OCI-LY1 (cell line): ENCODE measurements at regions not wholly inside any gene's neighbourhood (a gene's known extent, or its start where the extent isn't known, plus 50 kb on each side); places are given as distances from the start of the nearest gene placed in this dataset.

Experiments
- H2AFZ ChIP-seq: fragments of 200-600 bp; sonication (generic), shearing (Covaris generic); 2 replicates; pipeline ENCODE4 v1.6.0; 2014; ENCODE audit warnings: antibody characterized with exemption, mild to moderate bottlenecking, low read length
- H3F3A ChIP-seq: fragments of 200-600 bp; sonication (generic), shearing (Covaris generic); 2 replicates; pipeline ENCODE4 v1.6.0; 2014; ENCODE audit warnings: mild to moderate bottlenecking, antibody characterized with exemption, low read length, moderate library complexity; ENCODE audit not compliant: insufficient read depth
- H3K27ac ChIP-seq: fragments of 200-600 bp; sonication (generic); 2 replicates; pipeline ENCODE4 v1.5.1; 2014; ENCODE audit warnings: low read length, mixed run types, mild to moderate bottlenecking, low read depth; ENCODE audit not compliant: poor library complexity, severe bottlenecking
- H3K27me3 ChIP-seq: fragments of 200-600 bp; sonication (generic); 2 replicates; pipeline ENCODE4 v1.6.0; 2014; ENCODE audit warnings: antibody characterized with exemption, mild to moderate bottlenecking, low read length, moderate library complexity; ENCODE audit not compliant: insufficient read depth
- H3K36me3 ChIP-seq: fragments of 200-600 bp; sonication (generic); 2 replicates; pipeline ENCODE4 v1.6.1; 2014; ENCODE audit warnings: mild to moderate bottlenecking, antibody characterized with exemption, low read length, moderate library complexity, mixed read lengths; ENCODE audit not compliant: insufficient read depth
- H3K4me1 ChIP-seq: fragments of 200-600 bp; sonication (generic); 2 replicates; pipeline ENCODE4 v1.5.1; 2014; ENCODE audit warnings: mild to moderate bottlenecking, low read length, moderate library complexity; ENCODE audit not compliant: insufficient read depth, severe bottlenecking
- H3K4me2 ChIP-seq: fragments of 200-600 bp; sonication (generic), shearing (Covaris generic); 2 replicates; pipeline ENCODE4 v1.6.1; 2014; ENCODE audit warnings: low read length
- H3K4me3 ChIP-seq: fragments of 200-600 bp; sonication (generic); 2 replicates; pipeline ENCODE4 v1.5.1; 2014; ENCODE audit warnings: low read length, low read depth, mild to moderate bottlenecking, mixed read lengths; ENCODE audit not compliant: poor library complexity, severe bottlenecking
- H3K79me2 ChIP-seq: fragments of 200-600 bp; shearing (Covaris generic); 2 replicates; pipeline ENCODE4 v1.6.1; 2016; ENCODE audit warnings: mixed run types, low read length, mixed read lengths; ENCODE audit not compliant: insufficient read depth
- H3K9ac ChIP-seq: fragments of 200-600 bp; sonication (generic), shearing (Covaris generic); 2 replicates; pipeline ENCODE4 v1.6.1; 2014; ENCODE audit warnings: mild to moderate bottlenecking, low read length, mixed read lengths
- H3K9me2 ChIP-seq: fragments of 200-600 bp; sonication (generic), shearing (Covaris generic); 2 replicates; pipeline ENCODE4 v1.6.1; 2014; ENCODE audit warnings: low read depth, mild to moderate bottlenecking, low read length, mixed read lengths
- H3K9me3 ChIP-seq: fragments of 200-600 bp; shearing (Covaris generic); 2 replicates; pipeline ENCODE4 v1.6.1; 2014; ENCODE audit warnings: low read length, mixed read lengths
- H4K20me1 ChIP-seq: fragments of 200-600 bp; sonication (generic), shearing (Covaris generic); 2 replicates; pipeline ENCODE4 v1.6.0; 2016; ENCODE audit warnings: mild to moderate bottlenecking, low read length; ENCODE audit not compliant: insufficient read depth
- EZH2 ChIP-seq: fragments of 200-600 bp; sonication (generic), shearing (Covaris generic); IDR thresholded peaks from 2 replicates; pipeline ENCODE4 v1.8.0; 2017; ENCODE audit warnings: borderline replicate concordance, mixed run types, mild to moderate bottlenecking, antibody characterized with exemption, low read length, moderate library complexity, mixed read lengths
- TF ChIP-seq, protein P1 (sequence below): fragments of 200-600 bp; sonication (generic), shearing (Covaris generic); IDR thresholded peaks from 2 replicates; pipeline ENCODE4 v1.5.1; 2017; ENCODE audit warnings: mild to moderate bottlenecking, antibody characterized with exemption, low read length, moderate library complexity, mixed read lengths

DNA sequence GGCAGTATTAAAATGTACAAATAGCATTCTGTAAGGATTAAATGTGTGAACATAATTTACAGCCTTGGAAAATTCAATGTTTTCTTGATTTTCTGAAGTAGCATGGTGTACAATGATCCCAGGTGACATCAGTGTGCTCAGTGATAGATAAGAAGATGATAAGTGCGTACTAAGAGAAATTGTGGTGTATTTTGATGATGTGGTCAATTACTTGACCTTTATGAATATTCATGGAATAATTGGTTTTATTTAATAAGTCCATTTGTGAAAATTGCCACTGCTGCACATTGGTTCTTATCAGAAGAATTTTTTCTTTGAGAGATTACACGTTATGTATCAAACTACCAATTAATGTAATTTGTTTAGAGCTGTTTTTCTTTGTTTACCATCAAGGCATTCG is 128.8 kb downstream of the FOXG1 start:
- Histone ChIP-seq H3F3A (no peaks in the 10 kb centered on the region), H3K9ac (no peak overlapping the region), H3K9me3 (no peaks in the 10 kb centered on the region), H3K4me2 (no peak overlapping the region), H3K79me2 (no peaks in the 10 kb centered on the region), H3K9me2 (no peaks in the 10 kb centered on the region), H3K4me1 (no peaks in the 10 kb centered on the region), H3K36me3 (no peaks in the 10 kb centered on the region), H3K27ac (no peak overlapping the region), H4K20me1 (no peaks in the 10 kb centered on the region), H3K4me3 (no peak overlapping the region), H3K27me3 (no peaks in the 10 kb centered on the region), H2AFZ (no peak overlapping the region)
- no peak for TF ChIP-seq EZH2
- TF ChIP-seq, protein P1, sequence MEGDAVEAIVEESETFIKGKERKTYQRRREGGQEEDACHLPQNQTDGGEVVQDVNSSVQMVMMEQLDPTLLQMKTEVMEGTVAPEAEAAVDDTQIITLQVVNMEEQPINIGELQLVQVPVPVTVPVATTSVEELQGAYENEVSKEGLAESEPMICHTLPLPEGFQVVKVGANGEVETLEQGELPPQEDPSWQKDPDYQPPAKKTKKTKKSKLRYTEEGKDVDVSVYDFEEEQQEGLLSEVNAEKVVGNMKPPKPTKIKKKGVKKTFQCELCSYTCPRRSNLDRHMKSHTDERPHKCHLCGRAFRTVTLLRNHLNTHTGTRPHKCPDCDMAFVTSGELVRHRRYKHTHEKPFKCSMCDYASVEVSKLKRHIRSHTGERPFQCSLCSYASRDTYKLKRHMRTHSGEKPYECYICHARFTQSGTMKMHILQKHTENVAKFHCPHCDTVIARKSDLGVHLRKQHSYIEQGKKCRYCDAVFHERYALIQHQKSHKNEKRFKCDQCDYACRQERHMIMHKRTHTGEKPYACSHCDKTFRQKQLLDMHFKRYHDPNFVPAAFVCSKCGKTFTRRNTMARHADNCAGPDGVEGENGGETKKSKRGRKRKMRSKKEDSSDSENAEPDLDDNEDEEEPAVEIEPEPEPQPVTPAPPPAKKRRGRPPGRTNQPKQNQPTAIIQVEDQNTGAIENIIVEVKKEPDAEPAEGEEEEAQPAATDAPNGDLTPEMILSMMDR: no peak

DNA sequence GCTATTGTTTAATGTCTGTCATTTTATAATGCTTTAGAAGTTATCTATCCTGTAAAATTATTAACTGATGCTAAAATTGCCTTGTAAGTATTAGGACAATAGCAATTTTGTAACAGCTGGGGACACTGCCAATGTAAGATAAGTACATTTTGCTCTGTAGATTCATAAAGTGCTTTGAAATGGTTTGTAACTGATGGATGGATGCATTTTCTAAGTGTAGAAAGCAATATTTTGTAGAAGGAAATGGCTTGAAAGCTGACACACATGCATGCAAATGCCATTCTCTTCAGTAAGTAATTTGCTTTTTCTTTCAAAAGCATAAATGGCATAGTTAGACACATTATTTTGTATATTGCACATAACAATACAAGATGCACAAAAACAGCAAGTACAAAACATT is 129.8 kb downstream of the FOXG1 start:
- Histone ChIP-seq H3K27me3 (no peaks in the 10 kb centered on the region), H3K36me3 (no peaks in the 10 kb centered on the region)

DNA sequence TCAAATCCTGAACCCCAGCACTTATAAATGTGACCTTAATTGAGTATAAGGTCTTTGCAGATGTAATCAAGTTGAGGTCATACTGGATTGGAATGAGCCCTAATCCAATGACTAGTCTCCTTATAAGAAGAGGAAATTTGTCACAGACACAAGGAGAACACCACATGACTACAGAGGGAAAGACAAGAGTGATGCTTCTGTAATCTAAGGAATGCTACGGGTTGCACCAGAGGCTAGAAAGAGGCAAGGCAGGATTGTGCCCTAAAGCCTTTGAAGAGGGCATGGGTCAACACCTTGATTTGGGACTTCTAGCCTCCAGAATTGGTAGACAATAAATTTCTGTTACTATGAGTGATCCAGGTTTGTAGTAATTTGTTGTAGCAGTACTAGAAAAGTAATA is 135.0 kb downstream of the FOXG1 start:
- Histone ChIP-seq H2AFZ (no peak overlapping the region), H4K20me1 (no peaks in the 10 kb centered on the region), H3K9me3 (no peaks in the 10 kb centered on the region), H3K27me3 (no peaks in the 10 kb centered on the region), H3K36me3 (no peaks in the 10 kb centered on the region), H3F3A (no peaks in the 10 kb centered on the region), H3K4me1 (no peaks in the 10 kb centered on the region), H3K4me2 (no peak overlapping the region), H3K9me2 (no peaks in the 10 kb centered on the region), H3K27ac (no peak overlapping the region), H3K9ac (no peak overlapping the region), H3K79me2 (no peaks in the 10 kb centered on the region), H3K4me3 (no peak overlapping the region)
- no peak for TF ChIP-seq EZH2
- TF ChIP-seq, protein P1: no peak

More for the DNA sequence above, 129.8 kb downstream of the FOXG1 start:
- Histone ChIP-seq H4K20me1 (no peaks in the 10 kb centered on the region), H3K4me1 (no peaks in the 10 kb centered on the region), H3K27ac (no peak overlapping the region), H2AFZ (no peak overlapping the region), H3K79me2 (no peaks in the 10 kb centered on the region), H3K4me2 (no peak overlapping the region), H3F3A (no peaks in the 10 kb centered on the region), H3K9me3 (no peaks in the 10 kb centered on the region), H3K9me2 (no peaks in the 10 kb centered on the region), H3K9ac (no peak overlapping the region), H3K4me3 (no peak overlapping the region)
- no peak for TF ChIP-seq EZH2
- TF ChIP-seq, protein P1: no peak
